ENCODE measurements at regions not wholly inside any gene's neighbourhood (a gene's known extent, or its start where the extent isn't known, plus 50 kb on each side); places are given as distances from the start of the nearest gene placed in this dataset.

GRCh38 chr17:31731118-31731517, 127.9 kb downstream of the COPRS start:
- ATAC-seq (ENCODE audit: low read depth) = no peak
- Histone ChIP-seq H3K4me2 (replicated peaks; ENCODE audit: low read depth, low read length, poor library complexity, severe bottlenecking) (no peak overlapping the region), H3K27me3 (replicated peaks in 1 of 4; ENCODE audit: control extremely low read depth in 1 of 4, control insufficient read depth in 3 of 4, insufficient read depth in 4 of 4, low read length in 3 of 4) (peaks cover 0 to 5% (median under 1%) of the 10 kb centered on the region in 4 experiments), H3K79me2 (ENCODE audit: control insufficient read depth, insufficient read depth, low read length) (no peaks in the 10 kb centered on the region), H3K4me1 (ENCODE audit: control insufficient read depth in 2 of 2, insufficient read depth in 2 of 2, low read length in 2 of 2) (no peaks in the 10 kb centered on the region), H3K4me3 (ENCODE audit: control extremely low read depth in 1 of 5, extremely low read depth in 1 of 5, insufficient read depth in 1 of 5, low read depth in 2 of 5, low read length in 4 of 5) (no peak overlapping the region), H2AFZ (ENCODE audit: insufficient read depth, low read depth, low read length, poor library complexity, severe bottlenecking) (no peak overlapping the region), H3K36me3 (replicated peaks in 1 of 2; ENCODE audit: control extremely low read depth in 1 of 2, control insufficient read depth in 1 of 2, extremely low read depth in 1 of 2, insufficient read depth in 2 of 2, low read length in 1 of 2) (no peaks in the 10 kb centered on the region), H4K20me1 (ENCODE audit: control insufficient read depth, insufficient read depth, low read length, poor library complexity, severe bottlenecking) (no peaks in the 10 kb centered on the region), H3K9ac (ENCODE audit: low read length) (no peak overlapping the region), H3K27ac (ENCODE audit: low read length in 2 of 2) (no peak overlapping the region), H3K9me3 (ENCODE audit: control extremely low read depth in 1 of 3, control insufficient read depth in 2 of 3, insufficient read depth in 1 of 3, low read length in 2 of 3) (peaks cover 0 to 11% (median 0%) of the 10 kb centered on the region in 3 donors)
- Mint-ChIP-seq H3K27ac (no peak overlapping the region), H3K9me3 (ENCODE audit: insufficient read depth) (no peaks in the 10 kb centered on the region), H3K27me3 (peaks cover 2% of the 10 kb centered on the region), H3K4me3 (no peak overlapping the region), H3K4me1 (no peaks in the 10 kb centered on the region)
- intact Hi-C loops (cut with micrococcal nuclease) = no loop called here
- ChIA-PET CTCF (no interaction called here), POLR2A (no interaction called here)
- TF ChIP-seq EZH2 (IDR thresholded peaks at IDR 0.05; ENCODE audit: borderline replicate concordance, insufficient read depth, low read depth, low read length, poor library complexity, severe bottlenecking) (no peak), CTCF (IDR thresholded peaks at IDR 0.05) (no peak)
- WGBS (ENCODE audit: insufficient coverage) = 88% methylated on average over 3 of the region's 3 CpGs
- DNase-seq = no peak

- Histone ChIP-seq H3K9me3 (ENCODE audit: control extremely low read depth in 1 of 3, control insufficient read depth in 2 of 3, insufficient read depth in 1 of 3, low read length in 2 of 3) (peaks cover 0 to 16% (median 0%) of the 10 kb centered on the region in 3 donors), H4K20me1 (ENCODE audit: control insufficient read depth, insufficient read depth, low read length, poor library complexity, severe bottlenecking) (no peaks in the 10 kb centered on the region), H3K9ac (ENCODE audit: low read length) (no peak overlapping the region), H3K27ac (ENCODE audit: low read length in 2 of 2) (no peak overlapping the region), H3K4me2 (replicated peaks; ENCODE audit: low read depth, low read length, poor library complexity, severe bottlenecking) (no peak overlapping the region), H3K4me3 (ENCODE audit: control extremely low read depth in 1 of 5, extremely low read depth in 1 of 5, insufficient read depth in 1 of 5, low read depth in 2 of 5, low read length in 4 of 5) (no peak overlapping the region), H3K27me3 (replicated peaks in 1 of 4; ENCODE audit: control extremely low read depth in 1 of 4, control insufficient read depth in 3 of 4, insufficient read depth in 4 of 4, low read length in 3 of 4) (peaks cover 0 to 5% (median under 1%) of the 10 kb centered on the region in 4 experiments), H3K4me1 (ENCODE audit: control insufficient read depth in 2 of 2, insufficient read depth in 2 of 2, low read length in 2 of 2) (no peaks in the 10 kb centered on the region), H2AFZ (ENCODE audit: insufficient read depth, low read depth, low read length, poor library complexity, severe bottlenecking) (no peak overlapping the region), H3K36me3 (replicated peaks in 1 of 2; ENCODE audit: control extremely low read depth in 1 of 2, control insufficient read depth in 1 of 2, extremely low read depth in 1 of 2, insufficient read depth in 2 of 2, low read length in 1 of 2) (no peaks in the 10 kb centered on the region), H3K79me2 (ENCODE audit: control insufficient read depth, insufficient read depth, low read length) (no peaks in the 10 kb centered on the region)
- no peak for TF ChIP-seq EZH2 (IDR thresholded peaks at IDR 0.05; ENCODE audit: borderline replicate concordance, insufficient read depth, low read depth, low read length, poor library complexity, severe bottlenecking)
- no peak for TF ChIP-seq CTCF (IDR thresholded peaks at IDR 0.05)
- ChIA-PET CTCF (no interaction called here), POLR2A (no interaction called here)
- 97% methylated on average over 3 of the region's 4 CpGs for WGBS (ENCODE audit: insufficient coverage)
- H3K27me3 Mint-ChIP-seq = peaks cover 17% of the 10 kb centered on the region
- H3K27ac Mint-ChIP-seq = no peak overlapping the region
- no peak overlapping the region for H3K4me3 Mint-ChIP-seq
- DNase-seq (no peak), ATAC-seq (ENCODE audit: low read depth) (no peak)
- H3K4me1 Mint-ChIP-seq = no peaks in the 10 kb centered on the region
- intact Hi-C loops (cut with micrococcal nuclease) = no loop called here
- H3K9me3 Mint-ChIP-seq (ENCODE audit: insufficient read depth) = peaks cover 2% of the 10 kb centered on the region
Observed at GRCh38 chr17:31726980-31727427, 132.0 kb downstream of the COPRS start.
